Pancreas (tissue), 10 donors: ENCODE measurements at regions not wholly inside any gene's neighbourhood (a gene's known extent, or its start where the extent isn't known, plus 50 kb on each side); places are given as distances from the start of the nearest gene placed in this dataset.

ENCODE experiments used
- ATAC-seq, 4 donors: fragments of 200-7000 bp; cut with Tn5 transposase; one replicate each; pipeline versions ENCODE4 v1.8.0 to v1.9.1; 2020; ENCODE audit warnings: mild to moderate bottlenecking in 4 of 4, moderate library complexity in 4 of 4
- DNase-seq, 6 donors: peaks; one replicate each; pipeline ENCODE4 v3.0.0-alpha.2; 2020
- FAIRE-seq: peaks from 2 replicates; lab custom pipeline; 2012; peaks lifted over from hg19 to GRCh38; lab: Jason Lieb, UNC
- H3K27ac ChIP-seq, 4 donors: fragments of 200-600 bp; sonication (generic); 1 replicate in 3 of 4; 2 replicates in 1 of 4; pipeline versions ENCODE4 v1.5.0 to v1.8.0; 2020
- H3K27me3 ChIP-seq, 4 donors: fragments of 200-600 bp; one replicate each; pipeline ENCODE4 v1.8.0; 2021
- H3K36me3 ChIP-seq, 3 donors: fragments of 200-600 bp; sonication (generic) in 1 of 3; one replicate each; pipeline versions ENCODE4 v1.5.0 to v1.8.0; 2020 to 2021
- H3K4me1 ChIP-seq, 3 donors: fragments of 200-600 bp; one replicate each; pipeline ENCODE4 v1.8.0; 2021
- H3K4me3 ChIP-seq, 4 donors: fragments of 200-600 bp; sonication (generic) in 2 of 4; one replicate each; pipeline versions ENCODE4 v1.5.0 to v1.8.0; 2020 to 2021
- H3K9me3 ChIP-seq, 4 donors: fragments of 200-600 bp; one replicate each; pipeline ENCODE4 v1.8.0; 2021
- CTCF ChIP-seq, 4 donors: fragments of 200-600 bp; sonication (generic) in 3 of 4; IDR thresholded peaks; one replicate each; pipeline versions ENCODE4 v1.5.0 to v1.8.0; 2021; ENCODE audit warnings: antibody characterized with exemption in 4 of 4
- WGBS, 2 donors: extraction: QIAGEN DNeasy Blood & Tissue Kit; methylation state at CpG; one replicate each; pipeline ENCODE4 v1.1.7; 2013; 5-methylcytosine and 5-hydroxymethylcytosine counted together
- intact Hi-C, 3 donors: fragments of 100-400 bp; cut with DNase I; formaldehyde crosslinking; loops; one replicate each; pipeline versions ENCODE4 v1.11.1 to v1.14.2; 2022
- donor health status: healthy with polysubstance abuse.
- donor health status: DM: no; HTN: no; CAD: no; lungs with moderate emphysema.
- donor health status: DM: no; HTN: no; CAD: no.
- donor health status: control.
- donor health status: control.
- donor health status: Bipolar disorder and iron deficiency.
- donor health status: DM: yes; HTN: yes; CAD: no.
- donor health status: DM: no; HTN: no; CAD: no.
- donor health status: DM: no; HTN: no; CAD: no.
- donor health status: DM: yes; HTN: yes; CAD: no.

GRCh38 chr12:125206711-125207110 lies 141.5 kb downstream of the AACS start:
- Histone ChIP-seq H3K4me3 (no peak overlapping the region), H3K27me3 (peaks cover 0 to 9% (median 0%) of the 10 kb centered on the region in 4 donors), H3K36me3 (no peaks in the 10 kb centered on the region), H3K27ac (no peak overlapping the region), H3K4me1 (no peaks in the 10 kb centered on the region), H3K9me3 (no peaks in the 10 kb centered on the region)
- no peak for FAIRE-seq
- 38 to 47% methylated on average over 9 of the region's 9 CpGs for WGBS, 2 donors
- intact Hi-C loops = no loop called here
- DNase-seq = no peak
- ATAC-seq = no peak
- TF ChIP-seq CTCF (IDR thresholded peaks at IDR 0.05) = no peak

DNA sequence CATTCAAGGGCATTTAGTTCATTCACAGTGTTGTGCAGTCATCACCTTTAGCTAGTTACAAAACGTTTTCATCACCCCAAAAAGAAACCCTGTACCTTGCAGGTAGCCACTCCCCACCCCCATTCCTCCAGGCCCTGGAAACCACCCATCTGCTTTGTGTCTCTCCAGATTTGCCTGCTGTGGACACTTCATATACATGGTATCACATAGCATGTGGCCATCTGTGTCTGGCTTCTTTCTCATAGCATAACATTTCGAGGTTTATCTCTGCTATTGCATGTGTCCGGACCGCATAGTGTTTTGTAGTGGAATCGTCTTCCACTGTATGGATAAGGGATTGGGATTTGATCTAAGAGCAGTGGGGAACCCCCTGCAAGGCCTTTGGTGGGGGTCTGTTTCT lies 143.1 kb downstream of the AACS start:
- intact Hi-C loops = no loop called here
- WGBS, 2 donors = 48 to 68% methylated on average over 5 of the region's 5 CpGs
- H3K4me3 ChIP-seq = no peak overlapping the region
- no peaks in the 10 kb centered on the region for H3K36me3 ChIP-seq
- H3K4me1 ChIP-seq = no peaks in the 10 kb centered on the region
- H3K27me3 ChIP-seq = peaks cover 0 to 9% (median 0%) of the 10 kb centered on the region in 4 donors
- no peak overlapping the region for H3K27ac ChIP-seq
- DNase-seq (no peak), ATAC-seq (no peak), FAIRE-seq (no peak)
- TF ChIP-seq CTCF (IDR thresholded peaks at IDR 0.05) = no peak
- no peaks in the 10 kb centered on the region for H3K9me3 ChIP-seq

DNA sequence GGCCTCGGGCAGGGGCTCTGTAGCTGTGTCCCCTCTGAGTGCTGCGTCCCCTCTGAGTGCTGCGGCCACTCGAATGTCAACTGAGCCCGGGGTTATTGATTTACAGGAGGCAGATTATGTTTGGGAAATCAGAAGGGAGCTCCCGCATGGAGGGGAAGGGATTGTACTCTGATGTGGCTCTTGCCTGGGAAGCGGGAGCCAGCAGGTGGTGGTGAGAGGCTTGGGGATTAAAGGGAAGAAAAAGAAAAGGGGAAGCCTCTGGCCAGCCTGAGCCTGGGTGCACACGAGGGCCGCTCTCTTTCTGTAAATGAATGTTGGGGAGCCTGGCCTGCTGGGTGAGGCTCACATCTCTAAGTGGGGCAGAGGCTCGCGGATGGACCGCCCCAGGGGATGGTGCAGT lies 143.7 kb downstream of the AACS start:
- no peaks in the 10 kb centered on the region for H3K9me3 ChIP-seq
- H3K4me1 ChIP-seq = no peaks in the 10 kb centered on the region
- H3K27me3 ChIP-seq = peaks cover 0 to 9% (median 0%) of the 10 kb centered on the region in 4 donors
- no peak overlapping the region for H3K4me3 ChIP-seq
- FAIRE-seq (no peak), ATAC-seq (no peak), DNase-seq (no peak)
- no peak overlapping the region for H3K27ac ChIP-seq
- intact Hi-C loops = no loop called here
- TF ChIP-seq CTCF (IDR thresholded peaks at IDR 0.05) = no peak
- H3K36me3 ChIP-seq = no peaks in the 10 kb centered on the region
- WGBS, 2 donors = 31 to 38% methylated on average over 12 of the region's 12 CpGs

- WGBS, 2 donors = 68 to 78% methylated on average over 8 of the region's 8 CpGs
These were observed 145.0 kb downstream of the AACS start for GRCh38 chr12:125210104-125210755.

More at GRCh38 chr12:125210104-125210755, 145.0 kb downstream of the AACS start:
- Histone ChIP-seq H3K9me3 (no peaks in the 10 kb centered on the region), H3K36me3 (no peaks in the 10 kb centered on the region), H3K27me3 (peaks cover 0 to 15% (median 0%) of the 10 kb centered on the region in 4 donors), H3K27ac (no peak overlapping the region), H3K4me3 (no peak overlapping the region), H3K4me1 (no peaks in the 10 kb centered on the region)
- ATAC-seq = no peak
- no peak for DNase-seq
- intact Hi-C loops = no loop called here
- FAIRE-seq = no peak
- no peak for TF ChIP-seq CTCF (IDR thresholded peaks at IDR 0.05)
